GM12865 (cell line): ENCODE measurements at regions not wholly inside any gene's neighbourhood (a gene's known extent, or its start where the extent isn't known, plus 50 kb on each side); places are given as distances from the start of the nearest gene placed in this dataset.
"Not testable (repeated sequence)": the region's sequence is repeated elsewhere in the genome, so short reads cannot be mapped to it uniquely, and the experiment has no call there.

Experiments used
- DNase-seq: peaks from one replicate; pipeline ENCODE4 v3.0.0; 2010; ENCODE audit warnings: low read depth
- H3K4me3 ChIP-seq: 2 replicates; pipeline ENCODE4 v1.5.1; 2011; ENCODE audit warnings: mild to moderate bottlenecking, low read depth, low read length, control low read depth
- CTCF ChIP-seq: IDR thresholded peaks from 2 replicates; pipeline ENCODE4 v1.5.1; 2011; ENCODE audit warnings: low read length, control low read depth, low read depth, inconsistent platforms; ENCODE audit not compliant: insufficient read depth; ENCODE audit errors: missing control alignments

DNA sequence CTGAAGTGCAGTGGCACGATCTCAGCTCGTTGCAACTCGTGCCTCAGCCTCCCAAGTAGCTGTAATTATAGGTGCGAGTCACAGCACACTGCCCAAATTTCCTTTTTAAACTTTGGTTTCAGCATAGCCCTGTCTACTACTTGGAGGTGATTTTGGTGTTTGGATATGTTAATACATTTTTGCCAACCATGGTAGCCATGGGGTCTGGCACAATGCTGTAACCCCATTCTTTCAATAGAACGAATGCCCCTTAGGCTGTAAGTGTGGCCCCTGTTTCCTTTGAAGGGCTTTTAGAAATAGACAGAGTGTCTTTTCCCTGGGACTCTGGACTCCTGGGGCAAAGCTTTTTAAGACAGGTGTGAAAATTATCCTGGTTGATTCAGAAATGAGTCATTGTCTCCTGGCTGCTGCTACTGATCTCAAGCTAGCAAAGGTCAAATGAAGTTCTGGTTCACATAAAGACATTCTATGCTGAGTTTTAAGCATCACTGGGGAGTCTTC is 141.1 kb upstream of the RUNX1 start:
- H3K4me3 ChIP-seq = no peak overlapping the region
- no peak for TF ChIP-seq CTCF
- peak; percentile 9 for DNase-seq

DNA sequence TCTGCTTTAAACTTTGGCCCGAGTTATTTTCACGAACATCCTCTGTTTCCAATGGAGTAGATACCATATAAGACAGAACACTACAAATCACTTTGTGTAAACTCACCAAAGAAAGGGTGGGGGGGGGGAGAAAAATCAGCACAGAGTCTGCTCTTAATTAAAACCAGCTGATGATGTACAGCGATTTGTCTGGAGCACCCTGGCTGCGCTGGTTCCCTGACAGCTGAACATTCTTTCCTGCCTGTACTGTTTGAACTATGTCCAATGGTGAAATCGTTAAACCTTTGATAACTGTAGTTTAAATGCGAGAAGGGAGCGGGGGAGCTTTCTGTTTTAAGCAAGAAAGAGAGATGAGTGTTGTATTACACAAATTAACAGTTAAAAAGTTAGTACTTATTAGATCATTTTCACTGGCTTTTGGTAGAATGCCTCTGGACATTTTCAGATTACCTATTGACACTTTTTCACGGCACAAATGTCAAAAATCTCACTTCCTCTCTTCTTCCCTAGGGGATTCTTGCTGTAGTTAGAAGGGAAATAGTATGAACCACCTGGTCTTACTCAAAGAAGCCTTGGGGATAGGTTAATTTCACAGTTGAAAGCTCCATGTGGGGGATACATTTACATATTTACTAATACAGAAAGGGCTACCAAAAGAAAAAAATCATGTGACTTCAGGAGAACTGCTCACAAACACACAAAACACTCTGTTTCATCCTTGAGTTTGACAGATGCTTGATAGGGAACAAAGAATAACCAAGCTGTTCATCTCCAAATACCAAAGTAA is 140.2 kb upstream of the RUNX1 start:
- TF ChIP-seq CTCF = no peak

DNA sequence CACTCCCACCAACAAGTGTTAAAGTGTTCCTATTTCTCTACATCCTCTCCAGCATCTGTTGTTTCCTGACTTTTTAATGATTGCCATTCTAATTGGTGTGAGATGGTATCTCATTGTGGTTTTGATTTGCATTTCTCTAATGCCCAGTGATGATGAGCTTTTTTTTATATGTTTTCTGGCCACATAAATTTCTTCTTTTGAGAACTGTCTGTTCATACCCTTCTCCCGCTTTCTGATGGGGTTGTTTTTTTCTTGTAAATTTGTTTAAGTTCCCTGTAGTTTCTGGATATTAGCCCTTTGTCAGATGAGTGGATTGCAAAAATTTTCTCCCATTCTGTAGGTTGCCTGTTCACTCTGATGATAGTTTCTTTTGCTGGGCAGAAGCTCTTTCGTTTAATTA is 134.3 kb upstream of the RUNX1 start:
- not testable (repeated sequence) for DNase-seq, H3K4me3 ChIP-seq

More for the DNA sequence above, 140.2 kb upstream of the RUNX1 start:
- peak; percentile 74 for DNase-seq
- H3K4me3 ChIP-seq = no peak overlapping the region

DNA sequence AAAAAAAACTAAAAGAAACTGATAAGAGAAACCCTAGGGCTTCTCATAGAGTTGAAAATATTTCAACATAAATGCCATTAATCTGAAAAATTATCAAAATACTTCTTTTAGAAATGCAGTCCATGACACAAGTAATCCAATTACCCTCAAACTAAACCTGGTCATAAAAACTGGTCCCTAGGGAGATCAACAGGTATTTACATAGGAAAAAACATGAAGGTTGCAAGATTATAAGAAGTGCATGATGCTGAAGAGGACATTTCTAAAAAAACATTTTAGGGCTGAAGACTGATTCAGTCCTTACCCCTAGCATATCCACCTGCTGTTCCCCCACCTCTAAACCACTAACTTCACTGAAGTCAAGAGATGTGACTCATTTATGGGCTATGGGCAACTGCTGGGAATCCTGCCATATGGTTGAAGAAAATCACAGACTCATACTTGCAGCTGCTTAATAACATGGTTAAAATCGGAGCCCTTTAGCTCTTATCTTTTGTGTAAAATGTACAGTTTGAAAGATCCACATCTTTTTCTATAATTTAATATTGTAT is 131.0 kb upstream of the RUNX1 start:
- TF ChIP-seq CTCF = no peak
- no peak overlapping the region for H3K4me3 ChIP-seq
- DNase-seq = no peak

GRCh38 chr21:35178827-35179226 is 129.7 kb upstream of the RUNX1 start:
- no peak overlapping the region for H3K4me3 ChIP-seq
- no peak for DNase-seq
- TF ChIP-seq CTCF = no peak

GRCh38 chr21:35178098-35178497 is 129.0 kb upstream of the RUNX1 start:
- DNase-seq = no peak
- H3K4me3 ChIP-seq = no peak overlapping the region
- no peak for TF ChIP-seq CTCF

DNA sequence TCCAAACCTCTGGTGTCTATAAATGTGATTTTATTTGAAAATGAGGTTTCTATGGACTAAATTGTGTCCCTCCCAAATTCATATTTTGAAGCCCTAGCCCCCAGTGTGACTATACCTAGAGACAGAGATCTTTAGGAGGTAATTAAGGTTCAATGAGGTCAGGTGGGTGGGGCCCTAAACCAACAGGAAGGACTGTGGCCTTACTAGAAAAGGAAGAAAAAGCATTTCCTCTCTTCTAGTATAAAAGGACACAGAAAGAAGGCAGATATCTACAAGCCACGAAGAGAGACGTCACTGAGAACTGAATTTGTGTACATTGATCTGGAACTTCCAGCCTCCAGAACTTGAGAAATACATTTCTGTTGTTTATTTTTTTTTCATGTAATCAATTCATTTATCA is 123.1 kb upstream of the RUNX1 start:
- H3K4me3 ChIP-seq = no peak overlapping the region
- TF ChIP-seq CTCF = no peak
- no peak for DNase-seq
